ENCODE measurements at regions not wholly inside any gene's neighbourhood (a gene's known extent, or its start where the extent isn't known, plus 50 kb on each side); places are given as distances from the start of the nearest gene placed in this dataset.

- intact Hi-C loops (cut with micrococcal nuclease): loop anchor here (1.0 to 5.0 kb wide), 3 partner anchors 48 to 143 kb away; no protein-coding TSS in a partner anchor
- no TSS peak for BruUV-seq (replicated peaks)
- H3K9ac ChIP-seq (ENCODE audit: insufficient read depth in 1 of 2, low read depth in 2 of 2, low read length in 2 of 2): no peak overlapping the region
- ATAC-seq (no peak), DNase-seq (ENCODE audit: extremely low read depth in 1 of 4, low spot score in 3 of 4) (no peak), FAIRE-seq (no peak)
- H3K27ac ChIP-seq (ENCODE audit: extremely low read depth, low read depth, low read length): no peak overlapping the region
- H3K36me3 ChIP-seq (ENCODE audit: control insufficient read depth, insufficient read depth, low read length): no peaks in the 10 kb centered on the region
- H3K9me3 ChIP-seq (replicated peaks; ENCODE audit: control insufficient read depth, insufficient read depth, low read depth, low read length): no peaks in the 10 kb centered on the region
- H3K27me3 ChIP-seq (ENCODE audit: control insufficient read depth in 2 of 2, insufficient read depth in 2 of 2, low read length in 2 of 2): no peaks in the 10 kb centered on the region
- H3K4me3 ChIP-seq: no peak overlapping the region
- ChIA-PET POLR2A (no interaction called here), CTCF (ENCODE audit: low intra/inter-chr PET ratio) (no interaction called here)
- in situ Hi-C loops (cut with MboI): no loop called here
- no peaks in the 10 kb centered on the region for H4K20me1 ChIP-seq (replicated peaks; ENCODE audit: control insufficient read depth, insufficient read depth, low read length)
- WGBS (ENCODE audit: insufficient coverage, low coverage, missing lambda C conversion rate): 49% methylated on average over 3 of the region's 3 CpGs
- no peaks in the 10 kb centered on the region for H3K4me1 ChIP-seq (replicated peaks in 1 of 2; ENCODE audit: control insufficient read depth in 2 of 2, insufficient read depth in 2 of 2, low read length in 2 of 2)
- no peaks in the 10 kb centered on the region for H3K79me2 ChIP-seq (ENCODE audit: control insufficient read depth, insufficient read depth, low read length)
- TF ChIP-seq CEBPB (tag; IDR thresholded peaks at IDR 0.05): peak; percentile 57; the same call in 1 of the 2 replicates
- TF ChIP-seq CEBPG (CRISPR knock-in tag; IDR thresholded peaks at IDR 0.05): no peak
- TF ChIP-seq CEBPG (tag; conservative IDR thresholded peaks at IDR 0.05 in 1 of 2, IDR thresholded peaks at IDR 0.05 in 1 of 2): peak in 1 of 2 experiments; percentile 62; a peak in 2 of 4 replicates
- no peak for TF ChIP-seq GTF2B (IDR thresholded peaks at IDR 0.05; ENCODE audit: extremely low read depth, insufficient read length)
- no peak for TF ChIP-seq RFX5 (IDR thresholded peaks at IDR 0.05; ENCODE audit: low read depth, low read length)
- no peak for TF ChIP-seq FUS (optimal IDR thresholded peaks at IDR 0.05; ENCODE audit: low read depth, low read length)
- no peak overlapping the region for H2AFZ ChIP-seq (ENCODE audit: low read depth, low read length)
- no peak overlapping the region for H3K4me2 ChIP-seq (ENCODE audit: insufficient read depth, low read length)
- no peaks in the 10 kb centered on the region for H3K9me1 ChIP-seq (ENCODE audit: control insufficient read depth, insufficient read depth, low read length)
Observed at GRCh38 chr12:24728826-24729225, 220.1 kb downstream of the BCAT1 start.

- Histone ChIP-seq H3K4me2 (ENCODE audit: insufficient read depth, low read length) (no peak overlapping the region), H3K79me2 (ENCODE audit: control insufficient read depth, insufficient read depth, low read length) (no peaks in the 10 kb centered on the region), H3K27ac (ENCODE audit: extremely low read depth, low read depth, low read length) (no peak overlapping the region), H4K20me1 (replicated peaks; ENCODE audit: control insufficient read depth, insufficient read depth, low read length) (no peaks in the 10 kb centered on the region), H3K9ac (ENCODE audit: insufficient read depth in 1 of 2, low read depth in 2 of 2, low read length in 2 of 2) (no peak overlapping the region), H3K4me1 (replicated peaks in 1 of 2; ENCODE audit: control insufficient read depth in 2 of 2, insufficient read depth in 2 of 2, low read length in 2 of 2) (no peaks in the 10 kb centered on the region), H3K9me3 (replicated peaks; ENCODE audit: control insufficient read depth, insufficient read depth, low read depth, low read length) (no peaks in the 10 kb centered on the region), H3K9me1 (ENCODE audit: control insufficient read depth, insufficient read depth, low read length) (no peaks in the 10 kb centered on the region), H3K36me3 (ENCODE audit: control insufficient read depth, insufficient read depth, low read length) (no peaks in the 10 kb centered on the region), H3K4me3 (no peak overlapping the region), H2AFZ (ENCODE audit: low read depth, low read length) (no peak overlapping the region), H3K27me3 (ENCODE audit: control insufficient read depth in 2 of 2, insufficient read depth in 2 of 2, low read length in 2 of 2) (no peaks in the 10 kb centered on the region)
- ChIA-PET CTCF (ENCODE audit: low intra/inter-chr PET ratio) (interaction anchor here (0.6 kb wide), 1 partner anchor 65 kb away, joined by 3 read pairs; no protein-coding TSS in a partner anchor), POLR2A (no interaction called here)
- FAIRE-seq (peak; percentile 81), ATAC-seq (0 out of 3 replicates have a peak, but pooled peaks have one; percentile 55), DNase-seq (ENCODE audit: extremely low read depth in 1 of 4, low spot score in 3 of 4) (peak in 1 of 4 experiments; percentile 35)
- intact Hi-C loops (cut with micrococcal nuclease): loop anchor here (1.0 to 5.0 kb wide), 3 partner anchors 49 to 142 kb away; no protein-coding TSS in a partner anchor
- in situ Hi-C loops (cut with MboI): no loop called here
- no TSS peak for BruUV-seq (replicated peaks)
- TF ChIP-seq GTF2A2 (tag; IDR thresholded peaks at IDR 0.05) (no peak), THAP12 (CRISPR knock-in tag; IDR thresholded peaks at IDR 0.05) (no peak)
Observed at GRCh38 chr12:24728366-24728765, 220.5 kb downstream of the BCAT1 start.
